GM12878 (cell line): ENCODE measurements at regions not wholly inside any gene's neighbourhood (a gene's known extent, or its start where the extent isn't known, plus 50 kb on each side); places are given as distances from the start of the nearest gene placed in this dataset.

ENCODE experiments used
- ATAC-seq: fragments of 200-7000 bp; cut with Tn5 transposase; 3 replicates; pipeline ENCODE4 v1.9.1; 2020; ENCODE audit warnings: mild to moderate bottlenecking, moderate library complexity
- BruUV-seq: library from RNA; stranded (reverse); fragments of 400-500 nt; replicated peaks from 2 replicates; lab custom pipeline; 2021; lab: Mats Ljungman, UMichigan
- CTCF ChIA-PET: fragments of 300-600 bp; sonication (Branson Sonifier 250); formaldehyde crosslinking; extraction: SDS; loops from one replicate; lab custom pipeline; 2021; ENCODE audit warnings: inconsistent platforms; lab: Yijun Ruan, JAX
- POLR2A ChIA-PET: fragments of 350-600 bp; formaldehyde crosslinking; extraction: SDS; loops from one replicate; lab custom pipeline; 2021; ENCODE audit warnings: inconsistent platforms; lab: Charles Lee
- RAD21 ChIA-PET: fragments of 300-600 bp; sonication (Branson Sonifier 250); formaldehyde crosslinking; loops from one replicate; lab custom pipeline; 2023; ENCODE audit warnings: antibody characterized with exemption; ENCODE audit not compliant: unreplicated experiment; lab: Charles Lee
- SMC1A ChIA-PET: fragments of 300-600 bp; sonication (Branson Sonifier 250); formaldehyde crosslinking; loops from one replicate; lab custom pipeline; 2023; ENCODE audit not compliant: unreplicated experiment, uncharacterized antibody; lab: Charles Lee
- DNase-seq: peaks from one replicate; pipeline ENCODE4 v3.0.0-alpha.2; 2011; ENCODE audit warnings: low read depth, low spot score
- FAIRE-seq: peaks from 3 replicates; lab custom pipeline; 2011; peaks lifted over from hg19 to GRCh38; lab: Jason Lieb, UNC
- H2AFZ ChIP-seq: 2 replicates; pipeline ENCODE4 v1.6.0; 2011; ENCODE audit warnings: low read depth, low read length, control low read depth; ENCODE audit not compliant: control insufficient read depth
- H3K27ac ChIP-seq: 2 replicates; pipeline ENCODE4 v1.5.1; 2011; ENCODE audit warnings: control low read depth; ENCODE audit not compliant: control insufficient read depth, insufficient read depth
- H3K27me3 ChIP-seq, 2 experiments: replicated peaks in 1 of 2; 2 replicates each; pipeline versions ENCODE4 v1.6.0 to v1.6.1; 2011; ENCODE audit warnings: low read length in 1 of 2; ENCODE audit not compliant: control insufficient read depth in 2 of 2, insufficient read depth in 2 of 2
- H3K36me3 ChIP-seq, 2 experiments: 2 replicates each; pipeline ENCODE4 v1.5.1; 2011; ENCODE audit warnings: low read length in 1 of 2; ENCODE audit not compliant: control insufficient read depth in 2 of 2, insufficient read depth in 2 of 2
- H3K4me1 ChIP-seq: 2 replicates; pipeline ENCODE4 v1.6.1; 2011; ENCODE audit warnings: mild to moderate bottlenecking, low read length, moderate library complexity, mixed read lengths; ENCODE audit not compliant: control insufficient read depth, insufficient read depth
- H3K4me2 ChIP-seq: 2 replicates; pipeline ENCODE4 v1.6.0; 2011; ENCODE audit warnings: control low read depth; ENCODE audit not compliant: control insufficient read depth, insufficient read depth
- H3K4me3 ChIP-seq: fragments of 200-600 bp; sonication (generic); 2 replicates; pipeline ENCODE4 v1.5.1; 2016
- H3K79me2 ChIP-seq: 2 replicates; pipeline ENCODE4 v1.6.0; 2011; ENCODE audit warnings: low read length; ENCODE audit not compliant: control insufficient read depth, insufficient read depth
- H3K9ac ChIP-seq: 2 replicates; pipeline ENCODE4 v1.8.0; 2011; ENCODE audit warnings: low read length, control low read depth, mixed read lengths; ENCODE audit not compliant: control insufficient read depth, insufficient read depth
- H3K9me3 ChIP-seq: replicated peaks from 3 replicates; pipeline ENCODE4 v1.5.1; 2011; ENCODE audit warnings: mild to moderate bottlenecking, low read length; ENCODE audit not compliant: control insufficient read depth, insufficient read depth
- H4K20me1 ChIP-seq: 2 replicates; pipeline ENCODE4 v1.6.0; 2011; ENCODE audit not compliant: control insufficient read depth, insufficient read depth
- BCL11A ChIP-seq: IDR thresholded peaks from 2 replicates; pipeline ENCODE4 v1.6.1; 2011; ENCODE audit warnings: low read depth, low read length
- CHD1 ChIP-seq: IDR thresholded peaks from 2 replicates; pipeline ENCODE4 v1.6.1; 2012; ENCODE audit warnings: low read depth, low read length, improper control_type of control experiment
- CUX1 ChIP-seq: IDR thresholded peaks from 2 replicates; pipeline ENCODE4 v1.6.1; 2012; ENCODE audit warnings: improper control_type of control experiment, low read depth, low read length; ENCODE audit not compliant: insufficient replicate concordance
- E2F4 ChIP-seq: IDR thresholded peaks from 2 replicates; pipeline ENCODE4 v1.6.1; 2012; ENCODE audit warnings: low read depth, low read length, improper control_type of control experiment
- GATAD2B ChIP-seq: fragments of 450-650 bp; conservative IDR thresholded peaks from 2 replicates; pipeline ENCODE4 v1.6.1; 2017; ENCODE audit warnings: low read depth, mild to moderate bottlenecking, moderate library complexity
- JUNB ChIP-seq: IDR thresholded peaks from 2 replicates; pipeline ENCODE4 v1.6.1; 2016; ENCODE audit warnings: antibody characterized with exemption, mild to moderate bottlenecking
- JUND ChIP-seq: IDR thresholded peaks from 2 replicates; pipeline ENCODE4 v1.6.1; 2012; ENCODE audit warnings: low read depth, mild to moderate bottlenecking, low read length, improper control_type of control experiment, moderate library complexity
- MYB ChIP-seq: fragments of 150-350 bp; IDR thresholded peaks from 2 replicates; pipeline ENCODE4 v1.6.1; 2014; ENCODE audit warnings: mild to moderate bottlenecking, low read depth, low read length, borderline replicate concordance
- MYC ChIP-seq: IDR thresholded peaks from 2 replicates; pipeline ENCODE4 v1.6.1; 2011; ENCODE audit warnings: mild to moderate bottlenecking, low read length, moderate library complexity, inconsistent platforms; ENCODE audit not compliant: insufficient read depth, insufficient replicate concordance, insufficient read length, severe bottlenecking
- NFYB ChIP-seq: IDR thresholded peaks from 2 replicates; pipeline ENCODE4 v1.6.1; 2011; ENCODE audit warnings: low read depth, mild to moderate bottlenecking, low read length, improper control_type of control experiment, moderate library complexity; ENCODE audit not compliant: insufficient read depth
- NRF1 ChIP-seq: conservative IDR thresholded peaks from 2 replicates; pipeline ENCODE4 v1.6.1; 2011; ENCODE audit warnings: mild to moderate bottlenecking, low read depth, low read length, improper control_type of control experiment
- SP1 ChIP-seq: IDR thresholded peaks from one replicate; pipeline ENCODE4 v1.6.1; 2011; ENCODE audit warnings: low read depth, low read length
- YY1 ChIP-seq: IDR thresholded peaks from 2 replicates; pipeline ENCODE4 v1.6.1; 2011; ENCODE audit warnings: low read depth, mild to moderate bottlenecking, low read length
- ZBED1 ChIP-seq: IDR thresholded peaks from 2 replicates; pipeline ENCODE4 v1.6.1; 2016; ENCODE audit warnings: borderline replicate concordance
- ZNF24 ChIP-seq: fragments of 450-650 bp; IDR thresholded peaks from 2 replicates; pipeline ENCODE4 v1.6.1; 2017; ENCODE audit warnings: antibody characterized with exemption, mild to moderate bottlenecking
- WGBS: methylation state at CpG from one replicate; pipeline ENCODE4 v1.1.6; 2016; ENCODE audit warnings: low lambda C conversion rate; ENCODE audit not compliant: insufficient replicate concordance, insufficient coverage; ENCODE audit errors: missing lambda C conversion rate; 5-methylcytosine and 5-hydroxymethylcytosine counted together
- in situ Hi-C: fragments of 300-500 bp; cut with MboI; formaldehyde crosslinking; loops from 9 replicates; pipeline ENCODE4 v1.14.3; 2018; ENCODE audit warnings: mixed read lengths
- intact Hi-C: fragments of 100-400 bp; cut with micrococcal nuclease; formaldehyde crosslinking; loops from one replicate; pipeline ENCODE4 v1.14.2; 2022; ENCODE audit not compliant: unreplicated experiment

GRCh38 chr3:23127196-23127595 lies 75.9 kb upstream of the UBE2E2 start (continued):
- TF ChIP-seq CUX1 (no peak), CHD1 (no peak), SP1 (no peak), ZBED1 (no peak), GATAD2B (no peak), E2F4 (no peak)

- 50% methylated on average over 2 of the region's 2 CpGs for WGBS
- peaks cover 0 to 1% of the 10 kb centered on the region in 2 experiments; a peak in 1 of 4 replicates for H3K27me3 ChIP-seq
Measured at GRCh38 chr3:23128655-23129054, 74.5 kb upstream of the UBE2E2 start.

More at GRCh38 chr3:23128655-23129054, 74.5 kb upstream of the UBE2E2 start:
- Histone ChIP-seq H3K4me3 (no peak overlapping the region), H3K9ac (no peak overlapping the region), H3K27ac (no peak overlapping the region), H3K79me2 (no peaks in the 10 kb centered on the region), H3K4me2 (no peak overlapping the region), H3K4me1 (no peaks in the 10 kb centered on the region), H3K36me3 (no peaks in the 10 kb centered on the region), H2AFZ (no peak overlapping the region), H4K20me1 (no peaks in the 10 kb centered on the region), H3K9me3 (no peaks in the 10 kb centered on the region)
- SMC1A ChIA-PET, result interaction anchor here (1.2 to 1.6 kb wide), 2 partner anchors 8 to 50 kb away, joined by 3 to 8 read pairs; no protein-coding TSS in a partner anchor
- TF ChIP-seq NFYB, result no peak
- no peak for TF ChIP-seq JUND
- no peak for TF ChIP-seq YY1
- no peak for TF ChIP-seq MYC
- no peak for TF ChIP-seq NRF1
- TF ChIP-seq ZNF24, result no peak
- no peak for TF ChIP-seq BCL11A
- TF ChIP-seq MYB, result no peak
- TF ChIP-seq JUNB, result no peak
- intact Hi-C loops (no loop called here), in situ Hi-C loops (no loop called here)
- POLR2A ChIA-PET, result interaction anchor here (0.6 kb wide), 1 partner anchor 560 kb away, joined by 4 read pairs; no protein-coding TSS in a partner anchor
- RAD21 ChIA-PET, result no interaction called here
- no peak for DNase-seq
- CTCF ChIA-PET, result interaction anchor here (1.0 to 1.8 kb wide), 2 partner anchors 8 to 9 kb away, joined by 3 to 5 read pairs; no protein-coding TSS in a partner anchor
- BruUV-seq, result no TSS peak
- no peak for FAIRE-seq
- no peak; the same call in 2 of the 3 replicates for ATAC-seq
